GM21717 (cell line): ENCODE measurements at regions not wholly inside any gene's neighbourhood (a gene's known extent, or its start where the extent isn't known, plus 50 kb on each side); places are given as distances from the start of the nearest gene placed in this dataset.
A peak's percentile ranks its signal among the peaks of the same experiment; 100 is the strongest.

Source experiments
- ATAC-seq: cut with Tn5 transposase; IDR thresholded peaks from one replicate; pipeline ENCODE4 v1.9.1; 2021; ENCODE audit warnings: mild to moderate bottlenecking, moderate library complexity; ENCODE audit not compliant: unreplicated experiment

DNA sequence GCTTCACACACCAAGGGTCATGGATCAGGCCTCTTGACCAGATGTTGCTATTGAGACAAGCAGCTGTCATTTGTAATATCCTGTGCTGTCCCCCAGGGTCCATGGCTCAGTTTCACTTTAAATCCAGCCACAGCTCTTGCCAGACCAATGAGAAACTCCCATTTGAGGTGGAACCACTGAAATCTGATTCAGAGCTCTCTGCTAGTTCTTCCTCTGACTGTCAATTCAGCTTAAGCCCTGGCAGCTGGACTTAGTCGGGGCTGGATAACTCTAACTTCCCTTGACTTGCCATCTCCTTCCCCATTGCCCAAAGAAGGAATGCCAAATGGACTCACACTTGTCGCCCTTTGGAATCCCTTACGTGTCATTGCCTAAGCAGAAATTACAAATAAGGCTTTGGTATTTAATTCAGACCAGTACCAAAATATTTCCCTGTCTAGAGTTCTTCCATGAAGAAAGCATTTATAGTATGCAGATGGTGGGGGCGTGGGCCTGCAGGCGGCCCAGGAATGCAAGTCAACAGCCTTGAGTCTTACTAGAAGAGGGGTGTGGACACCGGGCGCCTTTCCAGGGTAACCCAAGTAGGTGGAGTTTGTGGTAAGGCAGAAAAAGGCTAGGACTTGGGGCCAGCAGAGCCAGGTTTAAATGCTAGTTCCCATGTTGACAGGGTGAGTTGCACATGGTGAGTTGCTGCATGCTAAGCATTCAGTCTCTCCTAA, 96.9 kb upstream of the TMPO start:
- ATAC-seq: peak; percentile 57

DNA sequence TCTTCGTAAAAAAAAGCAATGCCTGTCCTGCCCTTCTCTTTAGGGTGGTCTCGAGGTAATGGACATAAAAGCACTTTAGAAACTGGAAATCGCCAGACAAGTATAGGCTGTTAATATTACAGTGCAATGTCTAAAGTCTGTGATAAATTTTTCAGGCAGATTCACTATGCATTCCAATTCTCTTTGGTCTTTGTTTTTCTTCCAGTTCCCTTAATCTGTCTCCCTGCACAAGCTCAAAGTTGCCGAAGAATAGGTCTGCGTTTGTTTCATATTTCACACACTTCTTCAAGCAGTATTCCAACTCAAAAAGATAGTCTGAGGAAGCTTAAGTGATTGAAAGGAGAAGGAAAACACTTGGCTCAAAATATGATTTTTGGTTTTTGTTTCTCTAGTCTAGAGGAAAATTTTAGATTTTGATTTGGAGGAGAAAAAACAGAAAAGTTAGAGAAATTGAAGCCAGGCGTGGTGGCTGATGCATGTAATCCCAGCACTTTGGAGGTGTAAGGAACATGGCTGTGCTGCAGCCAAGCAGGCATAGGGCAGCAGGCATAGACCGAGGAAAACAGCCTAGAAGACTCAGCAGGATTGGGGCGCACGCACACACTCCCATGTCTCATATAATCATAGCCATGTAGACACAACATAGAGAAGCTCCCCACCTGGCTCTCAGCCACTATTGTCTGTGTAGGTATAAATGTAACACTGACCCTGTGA, 96.2 kb upstream of the TMPO start:
- no peak for ATAC-seq

GRCh38 chr12:98419795-98420404, 95.5 kb upstream of the TMPO start:
- no peak for ATAC-seq

- ATAC-seq: no peak
These were observed 94.9 kb upstream of the TMPO start for GRCh38 chr12:98420461-98420860.

- no peak for ATAC-seq
These were observed 94.1 kb upstream of the TMPO start for GRCh38 chr12:98421316-98421715.

- no peak for ATAC-seq
These were observed 93.0 kb upstream of the TMPO start for GRCh38 chr12:98422359-98422758.

DNA sequence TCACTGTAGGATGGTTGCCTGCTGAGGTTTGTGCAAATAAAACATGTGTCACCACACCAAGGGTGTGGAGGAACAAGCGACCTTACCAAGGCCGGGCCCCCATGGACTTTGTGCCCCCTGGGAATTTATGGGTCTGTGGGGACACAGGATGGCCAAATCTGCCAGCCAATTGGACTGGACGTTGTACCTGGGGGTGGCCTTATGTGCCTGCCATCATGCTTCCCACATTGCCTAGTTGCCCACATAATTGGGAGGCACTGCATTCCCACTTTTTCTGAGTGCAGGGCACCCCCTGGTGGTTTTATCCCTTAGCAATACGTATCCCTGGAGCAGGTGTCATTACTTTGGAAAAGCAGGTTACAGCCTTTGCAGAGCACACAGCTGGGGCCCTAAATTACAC, 92.6 kb upstream of the TMPO start:
- ATAC-seq: no peak

- no peak for ATAC-seq
These were observed 91.4 kb upstream of the TMPO start for GRCh38 chr12:98423963-98424362.

- peak; percentile 64 for ATAC-seq
These were observed 90.5 kb upstream of the TMPO start for GRCh38 chr12:98424726-98425401.

GRCh38 chr12:98425859-98426258, 89.5 kb upstream of the TMPO start:
- no peak for ATAC-seq

- ATAC-seq: no peak
These were observed 84.3 kb upstream of the TMPO start for GRCh38 chr12:98431089-98431488.

DNA sequence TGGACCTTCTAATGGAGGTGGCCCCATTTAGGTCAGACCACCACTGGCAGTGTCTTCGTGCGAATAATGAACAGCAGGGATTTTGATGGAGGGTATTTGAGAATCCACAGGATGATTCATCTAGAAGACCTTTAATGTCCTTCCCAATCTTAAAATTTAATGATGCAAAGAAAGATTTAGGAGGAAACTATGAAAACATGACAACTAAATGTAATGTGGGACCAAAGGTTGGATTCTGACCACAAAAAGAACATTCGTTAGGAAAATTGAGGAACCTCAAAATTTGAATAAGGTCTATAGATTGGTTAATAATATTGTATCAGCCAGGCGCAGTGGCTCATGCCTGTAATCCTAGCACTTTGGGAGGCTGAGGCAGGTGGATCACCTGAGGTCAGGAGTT, 78.2 kb upstream of the TMPO start:
- ATAC-seq: no peak

DNA sequence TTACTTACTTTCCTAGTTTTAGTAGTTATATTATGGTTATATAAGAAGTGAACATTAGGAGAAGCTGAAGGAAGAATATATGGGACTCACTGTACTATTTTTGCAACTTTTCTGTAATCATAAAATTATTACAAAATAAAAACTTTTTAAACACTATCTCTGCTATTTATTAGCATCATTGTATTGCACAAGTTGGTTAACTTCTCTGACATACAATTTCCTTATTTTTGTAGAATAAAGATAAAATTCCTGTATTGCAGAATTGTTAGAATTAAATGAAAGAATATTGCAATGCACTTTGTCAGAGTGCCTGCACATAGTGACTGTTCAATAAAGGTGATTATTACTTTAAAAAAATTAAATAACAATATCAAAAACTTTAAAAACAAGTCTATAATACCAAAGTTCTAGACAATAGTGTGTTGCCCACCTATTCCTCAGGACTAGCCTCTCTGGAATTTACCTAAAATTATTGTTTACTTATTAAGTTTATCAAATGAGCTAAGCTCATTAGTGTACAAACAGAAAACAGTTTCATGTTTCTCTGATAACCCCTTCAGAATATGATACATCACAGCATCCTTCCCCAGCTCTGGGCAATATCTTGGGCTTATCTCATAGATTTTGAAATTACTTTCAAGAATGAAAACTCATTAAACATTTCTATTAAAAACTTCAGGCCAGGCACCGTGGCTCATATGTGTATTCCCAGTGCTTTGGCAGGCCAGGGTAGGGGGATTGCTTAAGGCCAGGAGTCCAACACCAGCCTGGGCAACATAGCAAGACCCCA, 77.4 kb upstream of the TMPO start:
- ATAC-seq: no peak

DNA sequence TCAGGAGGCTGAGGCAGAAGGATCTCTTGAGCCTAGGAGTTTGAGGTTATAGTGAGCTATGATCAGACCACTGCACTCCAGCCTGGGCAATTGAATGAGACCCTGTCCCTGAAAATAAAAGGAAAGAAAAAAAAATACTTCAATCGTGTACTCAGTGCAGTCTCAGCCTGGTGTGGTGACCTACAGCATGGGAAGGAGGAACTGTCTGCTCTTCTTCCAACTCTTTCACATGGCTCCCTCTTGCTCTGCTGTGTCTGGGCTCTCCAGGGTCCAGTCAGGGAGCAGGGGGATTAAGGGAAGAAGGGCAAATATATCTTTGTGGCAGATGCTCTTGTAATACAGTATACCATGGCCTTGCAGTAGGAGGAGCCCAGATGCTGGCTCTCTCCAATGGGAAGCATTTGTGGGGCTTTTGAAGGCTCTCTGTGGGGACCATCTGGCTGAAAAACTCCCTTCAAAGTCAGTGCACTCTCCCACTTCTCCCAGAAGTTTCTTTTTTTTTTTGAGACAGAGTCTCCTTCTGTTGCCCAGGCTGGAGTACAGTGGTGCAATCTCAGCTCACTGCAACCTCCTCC, 76.6 kb upstream of the TMPO start:
- no peak for ATAC-seq

GRCh38 chr12:98439471-98439951, 75.9 kb upstream of the TMPO start:
- ATAC-seq: no peak

DNA sequence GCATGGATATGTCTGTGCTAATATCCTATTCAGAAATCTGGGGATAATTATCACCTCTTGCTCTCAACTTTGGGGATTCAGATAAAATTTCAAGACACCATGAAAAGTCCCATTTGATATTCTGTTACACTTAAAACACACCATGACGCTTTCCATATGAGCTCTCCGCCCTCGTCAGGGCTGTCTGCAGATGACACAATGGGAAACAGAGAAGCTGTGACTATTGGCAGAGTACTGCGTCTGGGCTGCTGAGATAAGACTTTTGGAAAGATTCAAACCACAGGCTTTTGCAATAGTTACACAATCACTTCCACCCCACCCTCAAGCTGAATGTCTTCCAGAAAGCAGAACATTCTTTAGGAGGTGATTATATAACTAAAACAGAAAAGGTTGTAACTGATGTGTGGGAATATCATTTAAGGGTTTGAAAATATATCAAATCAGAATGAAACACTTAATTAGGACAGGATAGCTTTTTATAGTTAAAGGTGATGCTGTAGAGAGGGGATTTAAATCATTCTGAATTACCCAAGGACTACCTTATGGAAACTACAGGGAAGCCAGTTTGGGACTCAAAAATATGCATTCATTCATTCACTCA, 75.3 kb upstream of the TMPO start:
- no peak for ATAC-seq

DNA sequence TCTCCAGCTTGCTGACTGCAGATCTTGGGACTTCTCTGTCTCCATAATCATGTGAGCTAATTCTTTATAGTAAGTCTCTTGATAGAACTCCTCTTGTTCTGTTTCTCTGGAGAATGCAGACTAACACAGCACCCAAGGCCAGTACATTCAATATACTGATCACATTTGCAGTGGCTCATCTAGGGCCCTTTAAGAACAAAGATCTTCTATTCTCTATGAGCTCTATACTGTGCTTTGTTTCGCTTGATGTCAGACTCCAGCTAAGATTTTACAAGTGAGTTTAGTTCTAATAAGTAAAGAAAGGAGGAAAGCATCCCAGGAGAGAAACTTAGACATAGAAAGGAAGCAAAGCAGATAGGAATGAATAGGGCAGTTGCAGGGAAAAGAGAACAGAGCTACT, 69.3 kb upstream of the TMPO start:
- ATAC-seq: no peak

GRCh38 chr12:98446682-98447081, 68.7 kb upstream of the TMPO start:
- no peak for ATAC-seq

- ATAC-seq: no peak
These were observed 65.8 kb upstream of the TMPO start for GRCh38 chr12:98449584-98449983.

- ATAC-seq: no peak
These were observed 62.3 kb upstream of the TMPO start for GRCh38 chr12:98453070-98453469.
